Vagina (tissue), 2 donors: ENCODE measurements at regions not wholly inside any gene's neighbourhood (a gene's known extent, or its start where the extent isn't known, plus 50 kb on each side); places are given as distances from the start of the nearest gene placed in this dataset.

Experiments used
- CTCF ChIP-seq, 3 experiments: fragments of 450-650 bp in 2 of 3; fragments of 200-600 bp in 1 of 3; sonication (generic) in 1 of 3; IDR thresholded peaks; one replicate each; pipeline ENCODE4 v1.5.1; 2017 to 2019; ENCODE audit warnings: antibody characterized with exemption in 3 of 3, mild to moderate bottlenecking in 2 of 3, moderate library complexity in 2 of 3
- POLR2A ChIP-seq, 2 donors: fragments of 450-650 bp; IDR thresholded peaks; one replicate each; pipeline ENCODE4 v1.6.1; 2017; ENCODE audit warnings: antibody characterized with exemption in 2 of 2, mild to moderate bottlenecking in 2 of 2, moderate library complexity in 2 of 2
- POLR2AphosphoS5 ChIP-seq, 2 donors: sonication (generic); formaldehyde crosslinking; IDR thresholded peaks; one replicate each; pipeline ENCODE4 v1.9.0; 2017; ENCODE audit warnings: antibody characterized with exemption in 2 of 2, mild to moderate bottlenecking in 2 of 2, low read depth in 1 of 2; ENCODE audit not compliant: insufficient read depth in 1 of 2

DNA sequence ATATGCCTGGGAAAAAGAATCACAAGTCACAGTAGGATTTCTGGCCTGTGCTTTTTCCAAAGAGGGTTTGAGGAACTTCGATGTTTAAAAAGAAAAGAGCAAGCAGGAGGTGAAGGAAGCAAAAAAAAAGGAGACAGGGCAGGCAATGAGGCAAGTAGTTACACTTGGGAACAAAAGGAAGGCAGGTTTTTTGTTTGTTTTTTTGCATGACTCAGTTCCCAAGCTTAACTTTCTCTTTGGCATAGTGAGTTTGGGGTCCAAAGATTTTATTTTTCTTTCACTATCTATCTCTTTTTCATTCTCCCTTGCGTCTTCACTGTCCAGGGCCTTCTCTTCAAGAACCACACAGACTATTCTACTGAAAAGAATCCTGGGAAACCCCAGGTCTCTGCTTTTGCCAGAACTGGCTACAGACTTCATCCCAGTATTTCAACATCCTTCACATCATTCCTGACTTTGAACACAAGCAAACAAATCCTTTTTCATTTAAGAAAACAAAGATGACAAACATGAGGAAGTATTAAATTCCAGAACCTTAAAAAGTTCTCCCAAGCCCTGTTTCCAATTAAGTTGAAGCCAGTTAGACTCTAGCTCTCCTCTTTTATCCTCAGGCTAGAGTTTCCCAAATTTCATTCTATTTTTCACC, 210.7 kb upstream of the RND3 start:
- TF ChIP-seq POLR2A (IDR thresholded peaks at IDR 0.05) (no peak), CTCF (IDR thresholded peaks at IDR 0.05) (no peak), POLR2AphosphoS5 (IDR thresholded peaks at IDR 0.05; ENCODE audit: insufficient read depth in 1 of 2, low read depth in 1 of 2) (no peak)
